ENCODE measurements at regions not wholly inside any gene's neighbourhood (a gene's known extent, or its start where the extent isn't known, plus 50 kb on each side); places are given as distances from the start of the nearest gene placed in this dataset.

DNA sequence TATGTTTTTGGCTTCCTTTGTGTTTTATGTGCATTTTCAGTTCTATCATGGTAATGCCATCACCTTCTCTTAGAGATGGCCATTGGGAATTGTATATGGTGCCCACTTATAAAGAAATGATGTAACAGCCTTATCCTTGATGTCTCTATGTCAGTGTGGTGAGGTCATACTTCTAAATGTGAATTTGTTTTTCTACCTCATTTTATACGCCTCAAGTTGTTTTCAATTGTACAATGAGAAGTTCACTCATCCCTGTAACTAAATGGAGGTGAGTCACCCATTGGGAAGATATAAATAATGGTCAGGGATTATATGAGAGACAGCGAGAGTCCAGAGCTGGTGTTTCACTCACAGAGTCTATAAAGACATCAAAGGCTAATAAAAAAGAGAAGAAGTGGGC is 402.4 kb downstream of the AGTPBP1 start:
- H3K9me3 ChIP-seq (ENCODE audit: insufficient read depth, low read length), result no peaks in the 10 kb centered on the region
- no peaks in the 10 kb centered on the region for H3K9me2 ChIP-seq (replicated peaks; ENCODE audit: insufficient read depth, low read length)

GRCh38 chr9:85334228-85334627 is 407.5 kb downstream of the AGTPBP1 start:
- no peaks in the 10 kb centered on the region for H3F3A ChIP-seq (ENCODE audit: insufficient read depth)
- no peaks in the 10 kb centered on the region for H3K27me3 ChIP-seq (ENCODE audit: low read length)
- H3K4me3 ChIP-seq (ENCODE audit: insufficient read depth, low read length, poor library complexity, severe bottlenecking), result no peak overlapping the region
- no peaks in the 10 kb centered on the region for H3K36me3 ChIP-seq (ENCODE audit: low read length)
- no peaks in the 10 kb centered on the region for H3K79me2 ChIP-seq (ENCODE audit: insufficient read depth, low read length)
- TF ChIP-seq, protein P1, sequence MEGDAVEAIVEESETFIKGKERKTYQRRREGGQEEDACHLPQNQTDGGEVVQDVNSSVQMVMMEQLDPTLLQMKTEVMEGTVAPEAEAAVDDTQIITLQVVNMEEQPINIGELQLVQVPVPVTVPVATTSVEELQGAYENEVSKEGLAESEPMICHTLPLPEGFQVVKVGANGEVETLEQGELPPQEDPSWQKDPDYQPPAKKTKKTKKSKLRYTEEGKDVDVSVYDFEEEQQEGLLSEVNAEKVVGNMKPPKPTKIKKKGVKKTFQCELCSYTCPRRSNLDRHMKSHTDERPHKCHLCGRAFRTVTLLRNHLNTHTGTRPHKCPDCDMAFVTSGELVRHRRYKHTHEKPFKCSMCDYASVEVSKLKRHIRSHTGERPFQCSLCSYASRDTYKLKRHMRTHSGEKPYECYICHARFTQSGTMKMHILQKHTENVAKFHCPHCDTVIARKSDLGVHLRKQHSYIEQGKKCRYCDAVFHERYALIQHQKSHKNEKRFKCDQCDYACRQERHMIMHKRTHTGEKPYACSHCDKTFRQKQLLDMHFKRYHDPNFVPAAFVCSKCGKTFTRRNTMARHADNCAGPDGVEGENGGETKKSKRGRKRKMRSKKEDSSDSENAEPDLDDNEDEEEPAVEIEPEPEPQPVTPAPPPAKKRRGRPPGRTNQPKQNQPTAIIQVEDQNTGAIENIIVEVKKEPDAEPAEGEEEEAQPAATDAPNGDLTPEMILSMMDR (IDR thresholded peaks at IDR 0.05; ENCODE audit: insufficient read depth, low read length, poor library complexity, severe bottlenecking), result no peak
- no peak for TF ChIP-seq EZH2phosphoT487 (conservative IDR thresholded peaks at IDR 0.05; ENCODE audit: low read length)
- H3K9me2 ChIP-seq (replicated peaks; ENCODE audit: insufficient read depth, low read length), result no peaks in the 10 kb centered on the region
- H3K9ac ChIP-seq (ENCODE audit: low read length), result no peak overlapping the region
- no peaks in the 10 kb centered on the region for H3K9me3 ChIP-seq (ENCODE audit: insufficient read depth, low read length)
- no peaks in the 10 kb centered on the region for H4K20me1 ChIP-seq (ENCODE audit: low read depth, low read length)
- H2AFZ ChIP-seq (ENCODE audit: low read depth, low read length, severe bottlenecking), result no peak overlapping the region
- no peak overlapping the region for H3K27ac ChIP-seq (ENCODE audit: low read depth, low read length)
- H3K4me2 ChIP-seq (ENCODE audit: low read depth, low read length, poor library complexity, severe bottlenecking), result no peak overlapping the region

More for the DNA sequence above, 402.4 kb downstream of the AGTPBP1 start:
- no peak overlapping the region for H3K27ac ChIP-seq (ENCODE audit: low read depth, low read length)
- no peaks in the 10 kb centered on the region for H3K36me3 ChIP-seq (ENCODE audit: low read length)
- no peaks in the 10 kb centered on the region for H3F3A ChIP-seq (ENCODE audit: insufficient read depth)
- no peaks in the 10 kb centered on the region for H3K27me3 ChIP-seq (ENCODE audit: low read length)
- H3K4me2 ChIP-seq (ENCODE audit: low read depth, low read length, poor library complexity, severe bottlenecking), result no peak overlapping the region
- TF ChIP-seq EZH2phosphoT487 (conservative IDR thresholded peaks at IDR 0.05; ENCODE audit: low read length), result no peak
- TF ChIP-seq, protein P1 (IDR thresholded peaks at IDR 0.05; ENCODE audit: insufficient read depth, low read length, poor library complexity, severe bottlenecking), result no peak
- no peak overlapping the region for H2AFZ ChIP-seq (ENCODE audit: low read depth, low read length, severe bottlenecking)
- no peaks in the 10 kb centered on the region for H3K79me2 ChIP-seq (ENCODE audit: insufficient read depth, low read length)
- H3K4me3 ChIP-seq (ENCODE audit: insufficient read depth, low read length, poor library complexity, severe bottlenecking), result no peak overlapping the region
- H4K20me1 ChIP-seq (ENCODE audit: low read depth, low read length), result no peaks in the 10 kb centered on the region
- H3K9ac ChIP-seq (ENCODE audit: low read length), result no peak overlapping the region

DNA sequence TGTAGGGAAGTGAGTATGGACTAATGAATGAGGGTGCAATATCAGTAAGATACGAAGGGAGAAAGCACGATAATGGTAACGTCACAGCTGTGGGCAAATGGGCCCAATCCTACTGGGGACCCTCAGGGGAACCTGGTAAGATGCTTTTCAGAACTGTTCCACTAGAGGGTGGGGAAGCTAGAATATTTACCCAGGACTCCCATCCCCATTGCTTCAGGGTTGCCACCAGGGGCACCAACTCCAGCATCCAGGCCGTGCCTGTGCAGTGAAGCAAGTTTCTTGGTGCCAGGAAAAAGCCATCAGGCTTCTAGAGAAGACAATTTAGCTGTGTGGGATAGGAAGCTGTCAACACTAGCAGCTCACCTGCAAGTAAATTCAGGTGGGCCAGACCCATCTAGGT is 409.3 kb downstream of the AGTPBP1 start:
- Histone ChIP-seq H3K9ac (ENCODE audit: low read length) (no peak overlapping the region), H3K9me2 (replicated peaks; ENCODE audit: insufficient read depth, low read length) (no peaks in the 10 kb centered on the region), H2AFZ (ENCODE audit: low read depth, low read length, severe bottlenecking) (no peak overlapping the region), H3K36me3 (ENCODE audit: low read length) (no peaks in the 10 kb centered on the region), H3K27me3 (ENCODE audit: low read length) (no peaks in the 10 kb centered on the region), H4K20me1 (ENCODE audit: low read depth, low read length) (no peaks in the 10 kb centered on the region), H3F3A (ENCODE audit: insufficient read depth) (no peaks in the 10 kb centered on the region), H3K9me3 (ENCODE audit: insufficient read depth, low read length) (no peaks in the 10 kb centered on the region), H3K27ac (ENCODE audit: low read depth, low read length) (no peak overlapping the region), H3K4me3 (ENCODE audit: insufficient read depth, low read length, poor library complexity, severe bottlenecking) (no peak overlapping the region), H3K79me2 (ENCODE audit: insufficient read depth, low read length) (no peaks in the 10 kb centered on the region), H3K4me2 (ENCODE audit: low read depth, low read length, poor library complexity, severe bottlenecking) (no peak overlapping the region)
- TF ChIP-seq EZH2phosphoT487 (conservative IDR thresholded peaks at IDR 0.05; ENCODE audit: low read length), result no peak
- TF ChIP-seq, protein P1 (IDR thresholded peaks at IDR 0.05; ENCODE audit: insufficient read depth, low read length, poor library complexity, severe bottlenecking), result no peak
